GM08714 (cell line): ENCODE measurements at regions not wholly inside any gene's neighbourhood (a gene's known extent, or its start where the extent isn't known, plus 50 kb on each side); places are given as distances from the start of the nearest gene placed in this dataset.
"Not testable (repeated sequence)": the region's sequence is repeated elsewhere in the genome, so short reads cannot be mapped to it uniquely, and the experiment has no call there.

Experiments used
- H3K4me3 ChIP-seq: fragments of 200-500 bp; sonication (Bioruptor generic); 2 replicates; pipeline ENCODE4 v1.5.1; 2014; ENCODE audit warnings: mild to moderate bottlenecking, low read length, inconsistent platforms
- ZNF274 ChIP-seq: IDR thresholded peaks from 2 replicates; pipeline ENCODE4 v1.6.1; 2012; ENCODE audit warnings: mild to moderate bottlenecking, low read depth, low read length

DNA sequence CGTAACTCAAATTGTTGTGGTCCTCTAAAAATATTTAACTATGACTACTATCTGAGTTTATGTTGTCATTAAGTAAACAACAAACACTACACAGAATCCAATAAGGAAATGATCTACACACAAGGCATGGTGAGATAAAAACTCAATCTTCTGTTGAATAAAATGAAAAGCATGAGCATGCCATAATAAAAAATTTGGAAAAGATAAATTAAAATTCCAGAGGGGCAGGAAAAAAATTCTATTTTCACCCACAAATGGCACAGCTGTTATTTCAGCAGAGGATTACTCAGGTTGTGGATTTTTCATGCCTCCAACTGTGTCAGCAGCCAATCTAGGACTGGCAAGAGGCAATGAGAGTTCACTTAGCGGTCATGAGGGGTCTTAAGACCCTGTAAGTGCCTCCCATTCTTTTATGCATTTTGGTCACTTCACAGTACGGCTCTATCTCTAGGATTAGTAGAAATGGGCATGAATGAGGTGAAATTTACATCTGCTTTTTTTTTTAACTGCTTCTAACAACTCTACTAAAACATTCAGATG, 639.8 kb upstream of the DIPK2B start:
- TF ChIP-seq ZNF274, result no peak
- H3K4me3 ChIP-seq, result no peak overlapping the region

DNA sequence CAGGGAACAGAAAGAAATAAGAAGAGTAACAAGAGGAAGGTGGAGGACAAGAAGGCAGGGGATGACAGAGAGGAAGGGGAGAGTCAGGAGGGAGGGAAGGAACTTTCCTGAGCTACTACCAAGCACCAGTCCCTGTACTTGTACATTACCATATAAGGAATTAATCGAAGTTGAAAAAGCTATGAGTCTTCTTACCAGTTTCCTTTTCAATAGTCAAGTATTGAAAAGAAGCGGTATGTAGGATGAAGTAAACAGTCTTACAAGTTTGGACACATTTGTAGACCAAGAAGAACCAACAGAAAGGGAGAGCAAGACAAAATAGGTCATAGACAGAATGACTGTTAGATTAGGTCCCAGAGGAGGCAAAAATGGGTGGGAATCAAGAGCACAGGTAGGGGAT, 629.7 kb upstream of the DIPK2B start:
- no peak overlapping the region for H3K4me3 ChIP-seq
- TF ChIP-seq ZNF274, result no peak

GRCh38 chrX:45824471-45824870, 623.8 kb upstream of the DIPK2B start:
- TF ChIP-seq ZNF274, result no peak
- H3K4me3 ChIP-seq, result no peak overlapping the region

GRCh38 chrX:45823536-45823935, 622.9 kb upstream of the DIPK2B start:
- H3K4me3 ChIP-seq, result no peak overlapping the region
- TF ChIP-seq ZNF274, result no peak

GRCh38 chrX:45822124-45822523, 621.4 kb upstream of the DIPK2B start:
- no peak overlapping the region for H3K4me3 ChIP-seq
- TF ChIP-seq ZNF274, result no peak

GRCh38 chrX:45818913-45819312, 618.2 kb upstream of the DIPK2B start:
- TF ChIP-seq ZNF274, result no peak
- H3K4me3 ChIP-seq, result no peak overlapping the region

GRCh38 chrX:45815441-45815840, 614.8 kb upstream of the DIPK2B start:
- no peak overlapping the region for H3K4me3 ChIP-seq
- no peak for TF ChIP-seq ZNF274

DNA sequence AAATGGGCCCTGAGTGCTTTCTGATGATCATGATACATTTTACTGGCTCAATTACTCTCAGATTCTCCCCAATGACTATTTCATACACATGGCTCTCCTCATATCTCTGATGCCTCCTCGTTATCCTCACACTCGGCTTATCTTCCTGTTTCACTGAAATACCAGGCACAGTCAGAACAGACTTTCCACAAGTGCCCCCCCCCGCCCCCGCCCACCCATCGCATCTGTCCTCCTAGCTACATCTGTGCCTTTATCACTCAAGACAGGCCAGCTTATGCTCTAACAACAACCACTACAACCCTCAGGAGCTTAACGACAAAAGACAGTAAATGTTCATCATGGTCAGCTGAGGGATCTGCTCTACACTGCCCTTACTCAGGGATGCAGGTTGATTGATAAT, 610.6 kb upstream of the DIPK2B start:
- TF ChIP-seq ZNF274, result no peak
- no peak overlapping the region for H3K4me3 ChIP-seq

DNA sequence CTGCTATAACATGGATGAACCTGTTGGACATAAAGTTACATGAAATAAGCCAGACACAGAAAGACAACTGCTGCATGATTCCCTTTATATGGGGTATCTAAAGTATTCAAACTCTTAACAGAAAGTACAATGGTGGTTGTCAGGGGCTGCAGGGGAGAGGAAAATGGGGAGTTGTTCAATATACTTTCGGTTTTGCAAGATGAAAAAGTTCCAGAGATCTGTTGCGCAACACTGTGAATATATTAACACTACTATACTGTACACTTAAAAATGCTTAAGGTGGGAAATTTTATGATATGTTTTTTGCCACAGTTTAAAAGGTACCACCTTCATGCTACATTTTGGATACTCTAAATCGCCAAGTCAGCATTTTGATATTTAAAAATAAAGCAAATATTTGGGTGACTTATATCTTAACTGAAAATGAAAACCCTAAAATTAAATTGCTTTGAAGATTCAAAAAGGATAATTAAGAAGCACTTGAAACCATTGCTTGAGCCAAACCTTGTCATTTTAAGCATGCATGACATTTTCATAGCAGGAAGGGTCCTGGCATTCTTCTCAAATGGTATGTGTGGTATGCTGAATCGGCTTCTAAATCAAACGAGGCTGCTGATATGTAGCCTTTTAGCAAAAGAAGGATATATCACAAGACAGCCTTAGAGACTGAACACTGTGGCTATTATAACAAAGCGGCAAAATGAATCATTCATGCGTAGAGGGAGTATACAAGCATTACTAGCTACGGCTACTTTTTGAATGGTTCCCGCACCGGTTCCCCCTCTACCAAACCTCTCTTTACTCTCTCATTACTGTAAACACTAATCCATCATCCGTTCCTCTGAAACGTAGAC, 607.1 kb upstream of the DIPK2B start:
- TF ChIP-seq ZNF274, result no peak
- H3K4me3 ChIP-seq, result no peak overlapping the region

- no peak for TF ChIP-seq ZNF274
- peak overlapping the region; percentile 26; the same call in 1 of the 2 replicates for H3K4me3 ChIP-seq
Measured at GRCh38 chrX:45806410-45807121, 605.9 kb upstream of the DIPK2B start.

GRCh38 chrX:45804276-45804675, 603.6 kb upstream of the DIPK2B start:
- H3K4me3 ChIP-seq, result no peak overlapping the region
- TF ChIP-seq ZNF274, result no peak

GRCh38 chrX:45803383-45803921, 602.8 kb upstream of the DIPK2B start:
- TF ChIP-seq ZNF274, result no peak
- H3K4me3 ChIP-seq, result no peak overlapping the region

DNA sequence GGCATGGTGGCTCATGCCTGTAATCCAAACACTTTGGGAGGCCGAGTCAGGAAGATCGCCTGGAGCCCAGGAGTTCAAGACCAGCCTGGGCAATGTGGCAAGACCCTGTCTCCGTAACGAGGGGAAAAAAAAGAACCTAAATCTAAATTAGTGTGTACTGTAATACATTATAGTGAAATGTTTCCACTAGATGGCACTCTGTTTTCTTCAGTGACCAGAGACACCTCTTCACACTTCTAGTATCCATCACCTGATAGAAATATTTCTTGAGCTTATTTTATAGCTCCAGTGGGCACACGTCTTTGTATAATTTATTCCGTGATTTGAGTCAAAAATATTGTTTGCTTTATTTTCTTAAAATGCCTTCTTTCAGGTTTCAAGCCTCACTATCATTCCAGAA, 600.9 kb upstream of the DIPK2B start:
- H3K4me3 ChIP-seq, result no peak overlapping the region
- TF ChIP-seq ZNF274, result no peak

- H3K4me3 ChIP-seq, result not testable (repeated sequence)
Measured at GRCh38 chrX:45800746-45801453, 600.2 kb upstream of the DIPK2B start.
